SKM-1 treated with dmso at 0.1 percent for 144 hours (cell line): ENCODE measurements at regions not wholly inside any gene's neighbourhood (a gene's known extent, or its start where the extent isn't known, plus 50 kb on each side); places are given as distances from the start of the nearest gene placed in this dataset.
"Not testable (repeated sequence)": the region's sequence is repeated elsewhere in the genome, so short reads cannot be mapped to it uniquely, and the experiment has no call there.

Experiments used
- DNase-seq: peaks from one replicate; lab custom pipeline; 2025; ENCODE audit not compliant: unreplicated experiment; lab: John Stamatoyannopoulos, UW

- DNase-seq, result no peak
These were observed 302.4 kb downstream of the PTGER3 start for GRCh38 chr1:70745199-70745598.

- DNase-seq, result not testable (repeated sequence)
These were observed 301.6 kb downstream of the PTGER3 start for GRCh38 chr1:70746062-70746461.

GRCh38 chr1:70747123-70747522 lies 300.5 kb downstream of the PTGER3 start:
- DNase-seq, result not testable (repeated sequence)

GRCh38 chr1:70751676-70752287 lies 295.8 kb downstream of the PTGER3 start:
- not testable (repeated sequence) for DNase-seq

GRCh38 chr1:70754701-70755100 lies 292.9 kb downstream of the PTGER3 start:
- no peak for DNase-seq

- no peak for DNase-seq
These were observed 287.5 kb downstream of the PTGER3 start for GRCh38 chr1:70760154-70760553.

- DNase-seq, result no peak
These were observed 285.2 kb downstream of the PTGER3 start for GRCh38 chr1:70762386-70762785.

- DNase-seq, result no peak
These were observed 282.9 kb downstream of the PTGER3 start for GRCh38 chr1:70764747-70765146.

GRCh38 chr1:70767377-70767776 lies 280.2 kb downstream of the PTGER3 start:
- no peak for DNase-seq

GRCh38 chr1:70768216-70768615 lies 279.4 kb downstream of the PTGER3 start:
- no peak for DNase-seq

- DNase-seq, result no peak
These were observed 269.4 kb downstream of the PTGER3 start for GRCh38 chr1:70778056-70778762.

GRCh38 chr1:70778934-70779333 lies 268.7 kb downstream of the PTGER3 start:
- DNase-seq, result no peak

- no peak for DNase-seq
These were observed 268.0 kb downstream of the PTGER3 start for GRCh38 chr1:70779571-70779970.

- DNase-seq, result no peak
These were observed 262.3 kb downstream of the PTGER3 start for GRCh38 chr1:70785287-70785686.

- no peak for DNase-seq
These were observed 257.2 kb downstream of the PTGER3 start for GRCh38 chr1:70790232-70790923.

GRCh38 chr1:70795064-70795463 lies 252.6 kb downstream of the PTGER3 start:
- not testable (repeated sequence) for DNase-seq

- DNase-seq, result not testable (repeated sequence)
These were observed 251.3 kb downstream of the PTGER3 start for GRCh38 chr1:70796298-70796697.

GRCh38 chr1:70802625-70803024 lies 245.0 kb downstream of the PTGER3 start:
- not testable (repeated sequence) for DNase-seq

- DNase-seq, result no peak
These were observed 242.0 kb downstream of the PTGER3 start for GRCh38 chr1:70805641-70806040.

- no peak for DNase-seq
These were observed 240.4 kb downstream of the PTGER3 start for GRCh38 chr1:70807088-70807664.

- no peak for DNase-seq
These were observed 238.5 kb downstream of the PTGER3 start for GRCh38 chr1:70809069-70809468.

- DNase-seq, result no peak
These were observed 235.8 kb downstream of the PTGER3 start for GRCh38 chr1:70811815-70812214.
